ENCODE measurements at regions not wholly inside any gene's neighbourhood (a gene's known extent, or its start where the extent isn't known, plus 50 kb on each side); places are given as distances from the start of the nearest gene placed in this dataset.
A peak's percentile ranks its signal among the peaks of the same experiment; 100 is the strongest.

DNA sequence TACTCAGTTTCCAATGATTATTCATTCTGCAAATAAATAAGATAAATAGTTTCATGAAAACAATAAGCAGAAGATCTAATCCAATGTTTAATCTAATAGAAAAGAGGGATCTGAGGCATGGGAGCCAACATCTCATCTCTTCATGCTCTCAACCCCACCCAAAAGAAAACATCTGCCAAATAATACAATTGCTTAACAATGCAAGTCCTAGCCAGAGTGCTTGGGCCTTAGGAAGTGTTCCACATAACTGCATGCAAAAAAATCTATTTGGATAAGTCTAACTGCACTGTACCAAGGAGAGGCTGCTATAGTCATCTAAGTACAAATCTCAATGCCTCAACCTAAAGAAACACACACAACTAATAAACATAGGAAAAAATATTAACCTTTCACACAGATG is 606.0 kb downstream of the CDH9 start:
- Histone ChIP-seq H3K4me3 (no peak overlapping the region), H3K9me3 (peaks cover 0 to 37% (median 0%) of the 10 kb centered on the region in 11 donors), H3K27ac (no peak overlapping the region), H3K36me3 (no peaks in the 10 kb centered on the region), H3K27me3 (no peaks in the 10 kb centered on the region), H3K4me1 (no peaks in the 10 kb centered on the region)
- intact Hi-C loops (cut with DNase I), result no loop called here
- DNase-seq (no peak), ATAC-seq (no peak)
- TF ChIP-seq, protein P1, sequence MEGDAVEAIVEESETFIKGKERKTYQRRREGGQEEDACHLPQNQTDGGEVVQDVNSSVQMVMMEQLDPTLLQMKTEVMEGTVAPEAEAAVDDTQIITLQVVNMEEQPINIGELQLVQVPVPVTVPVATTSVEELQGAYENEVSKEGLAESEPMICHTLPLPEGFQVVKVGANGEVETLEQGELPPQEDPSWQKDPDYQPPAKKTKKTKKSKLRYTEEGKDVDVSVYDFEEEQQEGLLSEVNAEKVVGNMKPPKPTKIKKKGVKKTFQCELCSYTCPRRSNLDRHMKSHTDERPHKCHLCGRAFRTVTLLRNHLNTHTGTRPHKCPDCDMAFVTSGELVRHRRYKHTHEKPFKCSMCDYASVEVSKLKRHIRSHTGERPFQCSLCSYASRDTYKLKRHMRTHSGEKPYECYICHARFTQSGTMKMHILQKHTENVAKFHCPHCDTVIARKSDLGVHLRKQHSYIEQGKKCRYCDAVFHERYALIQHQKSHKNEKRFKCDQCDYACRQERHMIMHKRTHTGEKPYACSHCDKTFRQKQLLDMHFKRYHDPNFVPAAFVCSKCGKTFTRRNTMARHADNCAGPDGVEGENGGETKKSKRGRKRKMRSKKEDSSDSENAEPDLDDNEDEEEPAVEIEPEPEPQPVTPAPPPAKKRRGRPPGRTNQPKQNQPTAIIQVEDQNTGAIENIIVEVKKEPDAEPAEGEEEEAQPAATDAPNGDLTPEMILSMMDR (IDR thresholded peaks at IDR 0.05), result no peak

DNA sequence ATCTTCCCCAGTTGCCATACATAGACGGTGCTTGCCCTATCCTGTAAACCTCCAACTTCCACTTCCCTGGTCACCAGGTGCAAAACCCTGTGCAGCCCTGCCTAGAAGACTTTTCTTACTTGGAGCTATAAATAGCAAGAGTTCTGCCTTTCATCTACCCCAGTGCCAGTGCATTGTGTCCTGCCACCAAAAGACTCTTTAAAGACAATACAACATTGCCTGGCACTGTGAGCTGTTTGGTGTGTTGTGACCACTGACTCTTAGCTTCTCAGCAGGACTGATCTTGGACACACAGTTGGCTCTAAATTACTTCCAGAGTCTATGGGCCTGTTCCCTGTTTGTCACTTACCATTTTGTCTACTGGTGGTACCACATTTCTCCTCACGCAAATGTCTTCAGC is 608.1 kb downstream of the CDH9 start:
- ATAC-seq, result peak in 2 of 8 donors; percentile 53 to 73

DNA sequence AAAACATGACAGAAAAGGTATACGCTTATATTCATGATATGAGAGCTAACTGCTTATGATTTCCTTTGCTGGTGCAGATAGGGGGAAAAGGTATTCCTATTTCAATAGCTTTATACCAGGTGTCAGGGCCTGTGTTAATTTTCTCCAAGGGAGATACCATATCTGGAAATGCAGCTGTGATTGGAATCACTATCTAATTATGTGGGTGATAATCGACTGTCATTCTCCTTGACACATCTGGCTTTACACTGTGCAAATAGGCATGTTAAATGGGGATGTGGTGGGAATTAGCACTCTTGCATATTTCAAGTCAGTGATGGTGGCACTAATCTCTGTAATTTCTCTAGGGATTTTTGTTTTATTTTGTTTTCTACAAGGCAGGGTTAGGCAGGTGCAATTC is 611.1 kb downstream of the CDH9 start:
- Histone ChIP-seq H3K36me3 (no peaks in the 10 kb centered on the region), H3K27me3 (no peaks in the 10 kb centered on the region), H3K9me3 (peaks cover 0 to 33% (median 0%) of the 10 kb centered on the region in 11 donors), H3K4me1 (no peaks in the 10 kb centered on the region), H3K4me3 (no peak overlapping the region), H3K27ac (no peak overlapping the region)
- intact Hi-C loops (cut with DNase I), result no loop called here
- DNase-seq (no peak), ATAC-seq (no peak)
- TF ChIP-seq, protein P1 (IDR thresholded peaks at IDR 0.05), result no peak
- WGBS, 2 donors, result 83 to 85% methylated on average over 2 of the region's 2 CpGs

More for the DNA sequence above, 608.1 kb downstream of the CDH9 start:
- H3K4me3 ChIP-seq, result no peak overlapping the region
- peaks cover 0 to 41% (median 0%) of the 10 kb centered on the region in 11 donors for H3K9me3 ChIP-seq
- intact Hi-C loops (cut with DNase I), result no loop called here
- no peak overlapping the region for H3K27ac ChIP-seq
- no peaks in the 10 kb centered on the region for H3K36me3 ChIP-seq
- TF ChIP-seq, protein P1 (IDR thresholded peaks at IDR 0.05), result no peak
- no peaks in the 10 kb centered on the region for H3K27me3 ChIP-seq
- WGBS, 2 donors, result 85 to 94% methylated on average over 2 of the region's 2 CpGs
- no peak for DNase-seq
- no peaks in the 10 kb centered on the region for H3K4me1 ChIP-seq

DNA sequence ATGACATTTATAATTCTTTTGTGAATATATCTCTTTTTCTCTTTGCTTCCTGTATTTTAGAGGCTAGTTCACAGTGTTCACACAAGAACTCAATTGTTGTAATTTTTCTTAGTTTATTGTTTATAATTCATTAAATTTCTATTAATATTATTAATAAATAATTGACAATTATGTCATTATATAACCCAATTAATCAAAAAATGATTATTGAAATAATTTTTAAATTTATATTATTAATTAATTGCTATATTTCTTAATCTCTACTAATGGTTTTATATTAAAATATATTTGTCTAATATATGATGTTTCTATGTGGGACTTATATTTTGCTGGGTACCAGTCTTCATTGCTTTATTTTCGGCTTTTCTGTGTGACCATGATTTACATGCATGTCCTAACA is 618.4 kb downstream of the CDH9 start:
- TF ChIP-seq, protein P1 (IDR thresholded peaks at IDR 0.05), result no peak

More for the DNA sequence above, 618.4 kb downstream of the CDH9 start:
- intact Hi-C loops (cut with DNase I), result no loop called here
- H3K27me3 ChIP-seq, result no peaks in the 10 kb centered on the region
- 78 to 94% methylated on average over 1 of the region's 1 CpG for WGBS, 2 donors
- H3K4me1 ChIP-seq, result no peaks in the 10 kb centered on the region
- H3K4me3 ChIP-seq, result no peak overlapping the region
- H3K27ac ChIP-seq, result no peak overlapping the region
- H3K9me3 ChIP-seq, result peaks cover 0 to 8% (median 0%) of the 10 kb centered on the region in 11 donors
- no peak for ATAC-seq
- no peak for DNase-seq
- H3K36me3 ChIP-seq, result no peaks in the 10 kb centered on the region
